ENCODE measurements at regions not wholly inside any gene's neighbourhood (a gene's known extent, or its start where the extent isn't known, plus 50 kb on each side); places are given as distances from the start of the nearest gene placed in this dataset.

DNA sequence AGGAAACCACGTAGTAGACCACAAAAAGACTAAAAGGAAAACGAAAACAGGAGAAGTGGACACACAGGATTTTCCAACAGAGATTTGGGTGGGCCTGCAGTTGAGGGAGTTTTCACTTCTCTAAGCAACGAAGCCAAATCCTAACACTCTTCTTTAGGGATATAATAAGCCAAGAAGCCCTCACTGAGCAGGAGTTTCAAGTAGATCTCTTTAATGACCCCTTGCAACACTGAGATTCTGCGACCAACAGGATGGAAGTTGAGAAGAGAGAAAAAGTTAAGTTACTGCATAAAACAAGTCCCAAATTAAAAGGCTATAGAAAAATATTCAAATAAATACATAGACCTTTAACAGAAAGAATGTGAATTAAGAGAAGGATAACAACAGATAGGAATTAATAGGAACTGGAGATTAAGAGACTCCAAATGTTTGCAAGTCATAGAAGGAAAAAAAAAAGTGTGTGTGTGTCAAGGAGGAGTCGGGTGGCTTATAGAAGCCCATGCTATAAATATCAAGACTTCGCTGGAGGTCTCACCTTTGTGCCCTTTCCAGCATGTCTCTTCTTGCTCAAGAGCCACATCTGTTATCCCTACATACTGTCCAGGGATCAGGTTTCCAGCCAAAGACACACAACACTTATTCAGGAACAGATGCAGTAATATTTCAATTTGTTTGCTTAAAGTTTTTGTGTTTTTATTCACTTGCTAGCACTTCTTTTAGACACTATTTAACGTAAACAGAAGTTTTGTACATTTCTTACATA is 69.4 kb upstream of the ARHGAP28 start:
- TF ChIP-seq, protein P1, sequence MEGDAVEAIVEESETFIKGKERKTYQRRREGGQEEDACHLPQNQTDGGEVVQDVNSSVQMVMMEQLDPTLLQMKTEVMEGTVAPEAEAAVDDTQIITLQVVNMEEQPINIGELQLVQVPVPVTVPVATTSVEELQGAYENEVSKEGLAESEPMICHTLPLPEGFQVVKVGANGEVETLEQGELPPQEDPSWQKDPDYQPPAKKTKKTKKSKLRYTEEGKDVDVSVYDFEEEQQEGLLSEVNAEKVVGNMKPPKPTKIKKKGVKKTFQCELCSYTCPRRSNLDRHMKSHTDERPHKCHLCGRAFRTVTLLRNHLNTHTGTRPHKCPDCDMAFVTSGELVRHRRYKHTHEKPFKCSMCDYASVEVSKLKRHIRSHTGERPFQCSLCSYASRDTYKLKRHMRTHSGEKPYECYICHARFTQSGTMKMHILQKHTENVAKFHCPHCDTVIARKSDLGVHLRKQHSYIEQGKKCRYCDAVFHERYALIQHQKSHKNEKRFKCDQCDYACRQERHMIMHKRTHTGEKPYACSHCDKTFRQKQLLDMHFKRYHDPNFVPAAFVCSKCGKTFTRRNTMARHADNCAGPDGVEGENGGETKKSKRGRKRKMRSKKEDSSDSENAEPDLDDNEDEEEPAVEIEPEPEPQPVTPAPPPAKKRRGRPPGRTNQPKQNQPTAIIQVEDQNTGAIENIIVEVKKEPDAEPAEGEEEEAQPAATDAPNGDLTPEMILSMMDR (IDR thresholded peaks at IDR 0.05 in 2 of 3, conservative IDR thresholded peaks at IDR 0.05 in 1 of 3; ENCODE audit: borderline replicate concordance in 1 of 3, insufficient read depth in 1 of 3, low read depth in 2 of 3, low read length in 2 of 3) = no peak
- TF ChIP-seq FOSL1 (IDR thresholded peaks at IDR 0.05; ENCODE audit: low read depth) (no peak), ZNF274 (IDR thresholded peaks at IDR 0.05; ENCODE audit: low read depth, low read length) (no peak), POLR2AphosphoS5 (IDR thresholded peaks at IDR 0.05; ENCODE audit: low read depth, low read length) (no peak), POLR2A (IDR thresholded peaks at IDR 0.05; ENCODE audit: borderline replicate concordance, extremely low read depth, insufficient read depth, insufficient read length) (no peak), ZFX (IDR thresholded peaks at IDR 0.05) (no peak)
- TF ChIP-seq, protein P2, sequence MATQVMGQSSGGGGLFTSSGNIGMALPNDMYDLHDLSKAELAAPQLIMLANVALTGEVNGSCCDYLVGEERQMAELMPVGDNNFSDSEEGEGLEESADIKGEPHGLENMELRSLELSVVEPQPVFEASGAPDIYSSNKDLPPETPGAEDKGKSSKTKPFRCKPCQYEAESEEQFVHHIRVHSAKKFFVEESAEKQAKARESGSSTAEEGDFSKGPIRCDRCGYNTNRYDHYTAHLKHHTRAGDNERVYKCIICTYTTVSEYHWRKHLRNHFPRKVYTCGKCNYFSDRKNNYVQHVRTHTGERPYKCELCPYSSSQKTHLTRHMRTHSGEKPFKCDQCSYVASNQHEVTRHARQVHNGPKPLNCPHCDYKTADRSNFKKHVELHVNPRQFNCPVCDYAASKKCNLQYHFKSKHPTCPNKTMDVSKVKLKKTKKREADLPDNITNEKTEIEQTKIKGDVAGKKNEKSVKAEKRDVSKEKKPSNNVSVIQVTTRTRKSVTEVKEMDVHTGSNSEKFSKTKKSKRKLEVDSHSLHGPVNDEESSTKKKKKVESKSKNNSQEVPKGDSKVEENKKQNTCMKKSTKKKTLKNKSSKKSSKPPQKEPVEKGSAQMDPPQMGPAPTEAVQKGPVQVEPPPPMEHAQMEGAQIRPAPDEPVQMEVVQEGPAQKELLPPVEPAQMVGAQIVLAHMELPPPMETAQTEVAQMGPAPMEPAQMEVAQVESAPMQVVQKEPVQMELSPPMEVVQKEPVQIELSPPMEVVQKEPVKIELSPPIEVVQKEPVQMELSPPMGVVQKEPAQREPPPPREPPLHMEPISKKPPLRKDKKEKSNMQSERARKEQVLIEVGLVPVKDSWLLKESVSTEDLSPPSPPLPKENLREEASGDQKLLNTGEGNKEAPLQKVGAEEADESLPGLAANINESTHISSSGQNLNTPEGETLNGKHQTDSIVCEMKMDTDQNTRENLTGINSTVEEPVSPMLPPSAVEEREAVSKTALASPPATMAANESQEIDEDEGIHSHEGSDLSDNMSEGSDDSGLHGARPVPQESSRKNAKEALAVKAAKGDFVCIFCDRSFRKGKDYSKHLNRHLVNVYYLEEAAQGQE (IDR thresholded peaks at IDR 0.05; ENCODE audit: low read depth) = no peak
- TF ChIP-seq, protein P3, sequence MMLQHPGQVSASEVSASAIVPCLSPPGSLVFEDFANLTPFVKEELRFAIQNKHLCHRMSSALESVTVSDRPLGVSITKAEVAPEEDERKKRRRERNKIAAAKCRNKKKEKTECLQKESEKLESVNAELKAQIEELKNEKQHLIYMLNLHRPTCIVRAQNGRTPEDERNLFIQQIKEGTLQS (IDR thresholded peaks at IDR 0.05) = no peak
